Right atrium auricular region (tissue), 2 donors: ENCODE measurements at regions not wholly inside any gene's neighbourhood (a gene's known extent, or its start where the extent isn't known, plus 50 kb on each side); places are given as distances from the start of the nearest gene placed in this dataset.

ENCODE experiments used
- DNase-seq: peaks from one replicate; pipeline ENCODE4 v3.0.0-alpha.2; 2019; ENCODE audit warnings: low spot score
- H3K27ac ChIP-seq, 2 donors: fragments of 200-600 bp; sonication (generic); 1 replicate in 1 of 2; 2 replicates in 1 of 2; pipeline ENCODE4 v1.5.1; 2016 to 2019
- H3K27me3 ChIP-seq, 2 donors: fragments of 200-600 bp; sonication (generic); one replicate each; pipeline versions ENCODE4 v1.5.1 to v1.6.0; 2017 to 2019
- H3K36me3 ChIP-seq: fragments of 200-600 bp; sonication (generic); one replicate; pipeline ENCODE4 v1.5.1; 2016
- H3K4me1 ChIP-seq, 2 donors: fragments of 200-600 bp; sonication (generic); one replicate each; pipeline versions ENCODE4 v1.5.1 to v1.6.0; 2017 to 2019
- H3K4me3 ChIP-seq, 2 donors: fragments of 200-600 bp; sonication (generic); 1 replicate in 1 of 2; 2 replicates in 1 of 2; pipeline ENCODE4 v1.5.1; 2017 to 2019; ENCODE audit warnings: mild to moderate bottlenecking in 1 of 2, moderate library complexity in 1 of 2
- H3K9me3 ChIP-seq, 2 donors: fragments of 200-600 bp; sonication (generic); one replicate each; pipeline ENCODE4 v1.5.1; 2019
- TF ChIP-seq, protein P1 (sequence below), 2 donors: fragments of 200-600 bp; sonication (generic); IDR thresholded peaks; one replicate each; pipeline ENCODE4 v1.5.1; 2019; ENCODE audit warnings: antibody characterized with exemption in 2 of 2

DNA sequence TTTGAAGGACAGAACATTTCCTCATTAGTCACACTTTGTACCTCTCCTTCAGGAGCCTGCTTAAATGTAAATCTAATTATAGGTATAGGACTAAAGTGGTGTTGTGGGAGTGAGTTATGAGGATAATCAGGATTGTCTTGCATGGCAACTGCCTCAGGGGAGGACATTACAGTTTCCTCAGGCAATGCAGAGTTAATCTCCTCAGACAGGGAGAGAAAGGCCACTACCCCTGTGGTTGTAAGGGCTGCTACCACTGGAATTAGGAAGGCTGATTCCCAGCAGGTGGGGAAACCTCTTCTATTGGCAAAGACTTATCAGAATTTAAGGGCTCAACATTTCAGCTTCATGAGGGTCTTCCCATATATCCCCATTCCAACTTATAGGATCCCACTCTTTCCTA lies 286.8 kb upstream of the PBX1 start:
- H3K4me1 ChIP-seq: no peaks in the 10 kb centered on the region
- no peak for DNase-seq
- H3K4me3 ChIP-seq: no peak overlapping the region
- TF ChIP-seq, protein P1, sequence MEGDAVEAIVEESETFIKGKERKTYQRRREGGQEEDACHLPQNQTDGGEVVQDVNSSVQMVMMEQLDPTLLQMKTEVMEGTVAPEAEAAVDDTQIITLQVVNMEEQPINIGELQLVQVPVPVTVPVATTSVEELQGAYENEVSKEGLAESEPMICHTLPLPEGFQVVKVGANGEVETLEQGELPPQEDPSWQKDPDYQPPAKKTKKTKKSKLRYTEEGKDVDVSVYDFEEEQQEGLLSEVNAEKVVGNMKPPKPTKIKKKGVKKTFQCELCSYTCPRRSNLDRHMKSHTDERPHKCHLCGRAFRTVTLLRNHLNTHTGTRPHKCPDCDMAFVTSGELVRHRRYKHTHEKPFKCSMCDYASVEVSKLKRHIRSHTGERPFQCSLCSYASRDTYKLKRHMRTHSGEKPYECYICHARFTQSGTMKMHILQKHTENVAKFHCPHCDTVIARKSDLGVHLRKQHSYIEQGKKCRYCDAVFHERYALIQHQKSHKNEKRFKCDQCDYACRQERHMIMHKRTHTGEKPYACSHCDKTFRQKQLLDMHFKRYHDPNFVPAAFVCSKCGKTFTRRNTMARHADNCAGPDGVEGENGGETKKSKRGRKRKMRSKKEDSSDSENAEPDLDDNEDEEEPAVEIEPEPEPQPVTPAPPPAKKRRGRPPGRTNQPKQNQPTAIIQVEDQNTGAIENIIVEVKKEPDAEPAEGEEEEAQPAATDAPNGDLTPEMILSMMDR (IDR thresholded peaks at IDR 0.05): no peak
- no peaks in the 10 kb centered on the region for H3K36me3 ChIP-seq
- H3K27me3 ChIP-seq: no peaks in the 10 kb centered on the region
- no peak overlapping the region for H3K27ac ChIP-seq
- no peaks in the 10 kb centered on the region for H3K9me3 ChIP-seq

DNA sequence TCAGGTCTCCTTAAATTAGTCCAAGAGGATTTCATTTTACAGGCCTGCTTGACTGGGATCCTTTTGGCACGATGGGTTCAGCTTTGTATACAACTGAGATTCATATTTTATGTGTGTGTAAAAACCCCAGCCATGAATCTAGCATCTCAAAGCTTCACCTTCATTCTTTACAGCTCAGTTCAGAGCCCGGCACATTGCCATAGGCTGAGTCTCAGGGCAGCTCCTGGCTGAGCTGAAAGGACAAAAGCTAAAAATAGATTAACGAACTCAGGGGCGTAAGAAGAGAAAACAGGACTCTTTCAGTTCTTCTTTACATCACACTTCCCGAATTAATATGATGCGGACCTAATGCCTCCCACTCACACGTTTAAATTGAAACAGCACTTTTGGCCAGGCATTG lies 262.8 kb upstream of the PBX1 start:
- H3K27ac ChIP-seq: no peak overlapping the region
- H3K27me3 ChIP-seq: no peaks in the 10 kb centered on the region
- H3K4me3 ChIP-seq: no peak overlapping the region
- DNase-seq: no peak
- no peaks in the 10 kb centered on the region for H3K4me1 ChIP-seq
- no peaks in the 10 kb centered on the region for H3K9me3 ChIP-seq
- no peaks in the 10 kb centered on the region for H3K36me3 ChIP-seq
- TF ChIP-seq, protein P1 (IDR thresholded peaks at IDR 0.05): no peak

DNA sequence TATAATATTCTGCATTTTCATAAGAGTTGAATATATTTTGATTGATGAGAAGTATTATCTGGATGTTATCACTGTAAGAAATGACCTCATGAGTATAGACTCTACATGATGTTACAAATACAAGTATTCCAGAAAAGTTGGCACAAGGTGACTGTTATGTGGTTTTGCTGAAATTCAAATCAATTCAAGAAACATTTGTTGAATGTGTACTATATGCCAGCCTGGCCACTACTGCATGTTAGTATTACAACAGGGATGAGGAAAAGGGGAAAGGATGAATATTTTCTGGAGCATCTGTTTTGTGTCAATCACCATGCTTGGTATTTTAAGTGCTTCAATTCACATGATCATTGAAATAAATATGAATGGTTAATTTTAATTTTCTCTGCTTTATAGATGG lies 250.9 kb upstream of the PBX1 start:
- H3K9me3 ChIP-seq: no peaks in the 10 kb centered on the region
- H3K4me3 ChIP-seq: no peak overlapping the region
- no peaks in the 10 kb centered on the region for H3K4me1 ChIP-seq
- no peak overlapping the region for H3K27ac ChIP-seq
- H3K27me3 ChIP-seq: no peaks in the 10 kb centered on the region
- no peak for DNase-seq
- no peaks in the 10 kb centered on the region for H3K36me3 ChIP-seq
- TF ChIP-seq, protein P1 (IDR thresholded peaks at IDR 0.05): no peak

DNA sequence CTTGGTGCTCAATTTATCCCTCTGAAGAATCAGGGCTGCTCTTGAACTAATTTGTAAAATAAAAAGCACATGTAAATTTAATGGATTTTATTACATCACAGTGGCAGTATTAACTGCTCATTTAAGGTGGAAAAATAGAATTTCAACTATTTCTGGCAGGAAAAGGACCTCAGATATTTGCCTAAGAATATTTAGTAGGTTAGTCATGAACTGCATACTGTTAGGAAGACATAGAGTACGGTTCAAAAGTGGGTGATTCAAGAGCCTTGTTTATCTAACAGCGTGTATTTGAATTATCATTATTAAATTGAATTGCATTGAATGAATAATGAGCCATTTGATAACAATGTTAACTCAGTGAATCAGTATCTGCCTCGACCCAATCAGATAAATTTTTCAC lies 248.8 kb upstream of the PBX1 start:
- H3K9me3 ChIP-seq: no peaks in the 10 kb centered on the region
- no peak for DNase-seq
- TF ChIP-seq, protein P1 (IDR thresholded peaks at IDR 0.05): no peak
- no peak overlapping the region for H3K4me3 ChIP-seq
- H3K4me1 ChIP-seq: no peaks in the 10 kb centered on the region
- no peak overlapping the region for H3K27ac ChIP-seq
- H3K36me3 ChIP-seq: no peaks in the 10 kb centered on the region
- no peaks in the 10 kb centered on the region for H3K27me3 ChIP-seq

DNA sequence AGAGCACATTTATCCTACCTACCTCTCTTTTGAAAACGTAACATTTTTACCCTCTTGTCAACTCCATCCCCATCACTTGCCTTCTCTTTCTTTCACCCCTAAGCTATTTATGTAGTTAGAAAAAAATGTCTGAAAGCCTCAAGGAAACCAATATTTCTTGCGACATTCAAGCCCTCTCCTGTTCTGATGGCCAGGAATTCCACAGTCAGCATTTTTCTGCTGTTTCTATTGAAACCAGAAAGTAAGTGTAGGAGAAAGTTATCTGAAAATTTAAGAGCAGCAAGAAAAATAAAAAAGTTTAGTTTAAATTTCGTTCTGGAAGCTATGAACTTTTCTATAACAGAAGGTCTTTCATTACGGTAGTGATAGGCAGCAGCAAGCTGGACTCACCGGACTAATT lies 247.6 kb upstream of the PBX1 start:
- no peaks in the 10 kb centered on the region for H3K4me1 ChIP-seq
- no peak overlapping the region for H3K4me3 ChIP-seq
- no peak for DNase-seq
- H3K27ac ChIP-seq: no peak overlapping the region
- no peaks in the 10 kb centered on the region for H3K36me3 ChIP-seq
- no peaks in the 10 kb centered on the region for H3K9me3 ChIP-seq
- TF ChIP-seq, protein P1 (IDR thresholded peaks at IDR 0.05): no peak
- H3K27me3 ChIP-seq: no peaks in the 10 kb centered on the region
